Natural killer cell (primary cell): ENCODE measurements at regions not wholly inside any gene's neighbourhood (a gene's known extent, or its start where the extent isn't known, plus 50 kb on each side); places are given as distances from the start of the nearest gene placed in this dataset.

Experiments used
- ATAC-seq, 3 donors: fragments of 150-1000 bp in 2 of 3; fragments of 200-7000 bp in 1 of 3; cut with Tn5 transposase; 1 replicate in 1 of 3; 2 replicates in 2 of 3; pipeline ENCODE4 v1.10.0; 2021; ENCODE audit warnings: mild to moderate bottlenecking in 2 of 3, moderate library complexity in 2 of 3
- DNase-seq, 2 donors: peaks; one replicate each; pipeline versions ENCODE4 v3.0.0 to v3.0.0-alpha.2; 2013 to 2021; ENCODE audit warnings: mixed read lengths in 1 of 2
- H3K27ac ChIP-seq: one replicate; pipeline ENCODE4 v1.5.1; 2013; ENCODE audit warnings: mild to moderate bottlenecking, low read length
- H3K27me3 ChIP-seq: one replicate; pipeline ENCODE4 v1.6.1; 2013; ENCODE audit warnings: low read length; ENCODE audit not compliant: control insufficient read depth, insufficient read depth
- H3K36me3 ChIP-seq: one replicate; pipeline ENCODE4 v1.6.1; 2013; ENCODE audit warnings: low read length; ENCODE audit not compliant: control insufficient read depth, insufficient read depth
- H3K4me1 ChIP-seq: one replicate; pipeline ENCODE4 v1.6.1; 2013; ENCODE audit warnings: low read length; ENCODE audit not compliant: control insufficient read depth, insufficient read depth
- H3K4me3 ChIP-seq: one replicate; pipeline ENCODE4 v1.5.1; 2013; ENCODE audit warnings: low read length
- H3K9me3 ChIP-seq: one replicate; pipeline ENCODE4 v1.6.1; 2013; ENCODE audit warnings: low read length; ENCODE audit not compliant: control insufficient read depth, insufficient read depth
- H3K27ac Mint-ChIP-seq, 2 donors: one replicate each; pipeline ENCODE4 v1.8.0; 2022; ENCODE audit warnings: mild to moderate bottlenecking in 2 of 2, mixed read lengths in 2 of 2, moderate library complexity in 1 of 2
- H3K27me3 Mint-ChIP-seq, 2 donors: one replicate each; pipeline ENCODE4 v1.8.0; 2022; ENCODE audit warnings: low read depth in 2 of 2, mixed read lengths in 2 of 2
- H3K36me3 Mint-ChIP-seq: one replicate; pipeline ENCODE4 v1.8.0; 2022; ENCODE audit warnings: mixed read lengths
- H3K4me1 Mint-ChIP-seq, 2 donors: one replicate each; pipeline ENCODE4 v1.8.0; 2022; ENCODE audit warnings: mixed read lengths in 2 of 2
- H3K4me3 Mint-ChIP-seq: one replicate; pipeline ENCODE4 v1.8.0; 2022; ENCODE audit warnings: mild to moderate bottlenecking, moderate library complexity, mixed read lengths
- H3K9me3 Mint-ChIP-seq, 2 donors: one replicate each; pipeline ENCODE4 v1.8.0; 2022; ENCODE audit warnings: mixed read lengths in 2 of 2
- WGBS: methylation state at CpG from one replicate; pipeline ENCODE4 v1.1.7; 2013; ENCODE audit warnings: missing lambda C conversion rate; ENCODE audit not compliant: insufficient coverage; 5-methylcytosine and 5-hydroxymethylcytosine counted together
- intact Hi-C: fragments of 100-400 bp; cut with micrococcal nuclease; formaldehyde crosslinking; loops from one replicate; pipeline ENCODE4 v1.14.2; 2022
- TF ChIP-seq, protein P1 (sequence below): fragments of 200-600 bp; IDR thresholded peaks from one replicate; pipeline ENCODE4 v1.8.0; 2022; ENCODE audit warnings: antibody characterized with exemption

DNA sequence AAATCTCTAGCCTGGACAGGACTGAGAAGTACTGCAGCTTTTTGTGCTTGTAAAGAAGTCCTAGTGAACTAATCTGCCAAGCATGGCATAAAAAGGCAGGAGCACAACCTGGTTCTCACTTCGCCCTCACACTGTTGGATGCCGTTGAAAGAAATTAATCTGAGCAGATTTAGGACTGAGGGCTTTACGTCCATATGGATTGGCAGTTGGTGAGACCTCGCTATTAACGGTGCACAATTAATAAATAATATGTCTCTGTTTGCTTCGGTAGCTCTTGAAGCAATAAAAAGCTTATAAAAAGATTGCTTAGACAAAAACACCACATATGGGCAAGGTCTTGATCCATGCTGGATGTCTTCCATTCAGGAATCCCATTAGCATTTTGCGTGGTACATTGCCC, 185.6 kb upstream of the EPHA7 start:
- Histone ChIP-seq H3K36me3 (no peaks in the 10 kb centered on the region), H3K4me1 (no peaks in the 10 kb centered on the region), H3K4me3 (no peak overlapping the region), H3K9me3 (no peaks in the 10 kb centered on the region), H3K27ac (no peak overlapping the region), H3K27me3 (no peaks in the 10 kb centered on the region)
- H3K27me3 Mint-ChIP-seq, result no peaks in the 10 kb centered on the region
- ATAC-seq, result no peak
- no peak overlapping the region for H3K27ac Mint-ChIP-seq
- no peaks in the 10 kb centered on the region for H3K36me3 Mint-ChIP-seq
- intact Hi-C loops, result no loop called here
- 81% methylated on average over 7 of the region's 7 CpGs for WGBS
- DNase-seq, result no peak
- H3K4me1 Mint-ChIP-seq, result no peaks in the 10 kb centered on the region
- H3K9me3 Mint-ChIP-seq, result peaks cover 7 to 10% of the 10 kb centered on the region in 2 donors
- TF ChIP-seq, protein P1, sequence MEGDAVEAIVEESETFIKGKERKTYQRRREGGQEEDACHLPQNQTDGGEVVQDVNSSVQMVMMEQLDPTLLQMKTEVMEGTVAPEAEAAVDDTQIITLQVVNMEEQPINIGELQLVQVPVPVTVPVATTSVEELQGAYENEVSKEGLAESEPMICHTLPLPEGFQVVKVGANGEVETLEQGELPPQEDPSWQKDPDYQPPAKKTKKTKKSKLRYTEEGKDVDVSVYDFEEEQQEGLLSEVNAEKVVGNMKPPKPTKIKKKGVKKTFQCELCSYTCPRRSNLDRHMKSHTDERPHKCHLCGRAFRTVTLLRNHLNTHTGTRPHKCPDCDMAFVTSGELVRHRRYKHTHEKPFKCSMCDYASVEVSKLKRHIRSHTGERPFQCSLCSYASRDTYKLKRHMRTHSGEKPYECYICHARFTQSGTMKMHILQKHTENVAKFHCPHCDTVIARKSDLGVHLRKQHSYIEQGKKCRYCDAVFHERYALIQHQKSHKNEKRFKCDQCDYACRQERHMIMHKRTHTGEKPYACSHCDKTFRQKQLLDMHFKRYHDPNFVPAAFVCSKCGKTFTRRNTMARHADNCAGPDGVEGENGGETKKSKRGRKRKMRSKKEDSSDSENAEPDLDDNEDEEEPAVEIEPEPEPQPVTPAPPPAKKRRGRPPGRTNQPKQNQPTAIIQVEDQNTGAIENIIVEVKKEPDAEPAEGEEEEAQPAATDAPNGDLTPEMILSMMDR, result no peak
- H3K4me3 Mint-ChIP-seq, result no peak overlapping the region

DNA sequence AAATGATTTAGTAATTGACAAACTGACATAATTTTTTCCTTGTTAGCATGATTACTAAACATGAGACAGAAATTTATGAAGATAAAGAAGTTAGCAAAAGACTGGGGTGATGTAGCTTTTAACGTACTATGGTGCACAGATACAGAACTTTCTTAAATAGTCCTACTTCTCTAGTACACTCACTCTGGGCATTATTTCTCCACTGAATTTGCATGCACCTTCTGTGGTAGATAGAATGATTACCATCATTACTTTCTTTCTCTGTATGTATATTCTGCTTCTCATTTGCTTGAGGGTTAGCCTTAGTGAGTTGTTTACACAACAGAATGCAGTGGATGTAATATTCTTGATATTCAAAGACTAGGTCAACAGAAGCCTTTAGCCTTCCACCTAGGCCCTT, 173.1 kb upstream of the EPHA7 start:
- Histone ChIP-seq H3K27me3 (no peaks in the 10 kb centered on the region), H3K36me3 (no peaks in the 10 kb centered on the region), H3K4me3 (no peak overlapping the region), H3K27ac (no peak overlapping the region), H3K9me3 (no peaks in the 10 kb centered on the region), H3K4me1 (no peaks in the 10 kb centered on the region)
- no peaks in the 10 kb centered on the region for H3K27me3 Mint-ChIP-seq
- no peaks in the 10 kb centered on the region for H3K36me3 Mint-ChIP-seq
- no peak overlapping the region for H3K27ac Mint-ChIP-seq
- no peaks in the 10 kb centered on the region for H3K4me1 Mint-ChIP-seq
- no peak for DNase-seq
- TF ChIP-seq, protein P1, result no peak
- intact Hi-C loops, result no loop called here
- no peak for ATAC-seq
- peaks cover 10 to 11% of the 10 kb centered on the region in 2 donors for H3K9me3 Mint-ChIP-seq
- WGBS, result no CpG with 5 or more reads among the region's 1 CpG
- H3K4me3 Mint-ChIP-seq, result no peak overlapping the region

DNA sequence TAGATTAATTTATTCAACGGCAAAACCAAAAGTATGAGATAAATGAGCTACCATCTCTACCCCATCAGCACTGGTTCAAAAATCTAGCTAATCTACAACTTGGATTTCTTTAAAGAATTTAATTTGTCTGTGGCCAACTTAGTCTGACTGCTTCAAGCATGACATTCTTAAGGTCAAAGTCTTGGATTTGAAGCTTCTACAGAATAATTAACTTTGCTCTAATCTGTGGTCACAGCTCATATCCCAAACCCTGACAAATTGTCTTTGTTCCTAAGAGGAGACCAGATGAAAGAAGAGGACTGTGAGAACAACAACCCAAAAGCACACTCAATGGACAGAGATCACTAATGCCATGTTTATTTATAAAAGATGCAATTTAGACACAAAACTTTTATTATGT, 166.9 kb upstream of the EPHA7 start:
- no peak overlapping the region for H3K4me3 ChIP-seq
- Mint-ChIP-seq H3K4me1 (no peaks in the 10 kb centered on the region), H3K9me3 (peaks cover 9% of the 10 kb centered on the region in 2 donors), H3K27ac (no peak overlapping the region), H3K4me3 (no peak overlapping the region), H3K36me3 (no peaks in the 10 kb centered on the region), H3K27me3 (no peaks in the 10 kb centered on the region)
- H3K9me3 ChIP-seq, result no peaks in the 10 kb centered on the region
- H3K4me1 ChIP-seq, result no peaks in the 10 kb centered on the region
- no peak for ATAC-seq
- no peaks in the 10 kb centered on the region for H3K36me3 ChIP-seq
- WGBS, result no CpG with 5 or more reads among the region's 1 CpG
- H3K27ac ChIP-seq, result no peak overlapping the region
- intact Hi-C loops, result no loop called here
- no peak for DNase-seq
- TF ChIP-seq, protein P1, result no peak
- H3K27me3 ChIP-seq, result no peaks in the 10 kb centered on the region

DNA sequence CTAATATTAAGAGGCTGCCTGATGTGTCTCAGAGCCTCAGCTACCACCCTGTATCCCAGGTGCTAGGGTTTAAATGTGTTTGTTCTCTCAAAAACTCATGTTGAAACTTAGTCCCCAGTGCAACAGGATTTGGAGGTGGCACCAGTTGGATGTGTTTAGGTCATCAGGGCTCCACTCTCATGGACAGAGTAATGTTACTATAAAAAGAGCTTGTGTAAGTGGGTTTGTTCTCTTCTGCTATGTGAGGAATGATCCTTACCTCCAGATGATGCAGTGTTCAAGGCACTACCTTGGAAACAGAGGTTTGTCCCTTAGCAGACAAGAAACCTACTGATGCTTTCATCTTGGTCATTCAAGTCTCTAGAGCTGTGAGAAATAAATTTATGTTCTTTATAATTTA, 164.9 kb upstream of the EPHA7 start:
- Histone ChIP-seq H3K27ac (no peak overlapping the region), H3K4me3 (no peak overlapping the region), H3K36me3 (no peaks in the 10 kb centered on the region), H3K27me3 (no peaks in the 10 kb centered on the region), H3K9me3 (no peaks in the 10 kb centered on the region), H3K4me1 (no peaks in the 10 kb centered on the region)
- intact Hi-C loops, result no loop called here
- Mint-ChIP-seq H3K9me3 (peaks cover 6 to 7% of the 10 kb centered on the region in 2 donors), H3K27me3 (no peaks in the 10 kb centered on the region), H3K36me3 (no peaks in the 10 kb centered on the region), H3K4me3 (no peak overlapping the region), H3K4me1 (no peaks in the 10 kb centered on the region), H3K27ac (no peak overlapping the region)
- TF ChIP-seq, protein P1, result no peak
- ATAC-seq (no peak), DNase-seq (no peak)
